OCI-M1 (cell line): ENCODE measurements at regions not wholly inside any gene's neighbourhood (a gene's known extent, or its start where the extent isn't known, plus 50 kb on each side); places are given as distances from the start of the nearest gene placed in this dataset.
A peak's percentile ranks its signal among the peaks of the same experiment; 100 is the strongest.
"Not testable (repeated sequence)": the region's sequence is repeated elsewhere in the genome, so short reads cannot be mapped to it uniquely, and the experiment has no call there.

Source experiments
- DNase-seq: peaks from one replicate; lab custom pipeline; 2025; lab: John Stamatoyannopoulos, UW

- no peak for DNase-seq
These were observed 53.0 kb downstream of the ACTBL2 start for GRCh38 chr5:57429513-57430120.

GRCh38 chr5:57429021-57429420 is 53.6 kb downstream of the ACTBL2 start:
- DNase-seq, result not testable (repeated sequence)

- DNase-seq, result no peak
These were observed 59.6 kb downstream of the ACTBL2 start for GRCh38 chr5:57422993-57423392.

- DNase-seq, result no peak
These were observed 60.3 kb downstream of the ACTBL2 start for GRCh38 chr5:57422341-57422740.

GRCh38 chr5:57420801-57421200 is 61.8 kb downstream of the ACTBL2 start:
- DNase-seq, result no peak

GRCh38 chr5:57417971-57418370 is 64.6 kb downstream of the ACTBL2 start:
- DNase-seq, result no peak

- DNase-seq, result no peak
These were observed 65.3 kb downstream of the ACTBL2 start for GRCh38 chr5:57417320-57417719.

GRCh38 chr5:57416278-57416994 is 66.2 kb downstream of the ACTBL2 start:
- no peak for DNase-seq

GRCh38 chr5:57414857-57415256 is 67.8 kb downstream of the ACTBL2 start:
- DNase-seq, result no peak

GRCh38 chr5:57414191-57414590 is 68.4 kb downstream of the ACTBL2 start:
- DNase-seq, result no peak

- DNase-seq, result no peak
These were observed 69.5 kb downstream of the ACTBL2 start for GRCh38 chr5:57413145-57413544.

- DNase-seq, result no peak
These were observed 69.9 kb downstream of the ACTBL2 start for GRCh38 chr5:57412680-57413079.

GRCh38 chr5:57411982-57412381 is 70.6 kb downstream of the ACTBL2 start:
- DNase-seq, result peak; percentile 78

- DNase-seq, result no peak
These were observed 72.0 kb downstream of the ACTBL2 start for GRCh38 chr5:57410374-57411320.

- DNase-seq, result no peak
These were observed 73.9 kb downstream of the ACTBL2 start for GRCh38 chr5:57408714-57409113.

- DNase-seq, result no peak
These were observed 74.3 kb downstream of the ACTBL2 start for GRCh38 chr5:57408285-57408684.

GRCh38 chr5:57407391-57407790 is 75.2 kb downstream of the ACTBL2 start:
- no peak for DNase-seq

- DNase-seq, result no peak
These were observed 76.0 kb downstream of the ACTBL2 start for GRCh38 chr5:57406641-57407040.

GRCh38 chr5:57405984-57406383 is 76.6 kb downstream of the ACTBL2 start:
- DNase-seq, result no peak

GRCh38 chr5:57402761-57403160 is 79.8 kb downstream of the ACTBL2 start:
- no peak for DNase-seq

GRCh38 chr5:57402348-57402747 is 80.3 kb downstream of the ACTBL2 start:
- no peak for DNase-seq

GRCh38 chr5:57398413-57399093 is 84.1 kb downstream of the ACTBL2 start:
- DNase-seq, result no peak
